Activated B cell treated with CpG ODN at 0.5 μM for 24 hours (primary cell): ENCODE measurements at regions not wholly inside any gene's neighbourhood (a gene's known extent, or its start where the extent isn't known, plus 50 kb on each side); places are given as distances from the start of the nearest gene placed in this dataset.

Experiments used
- ATAC-seq: fragments of 200-7000 bp; cut with Tn5 transposase; one replicate; pipeline ENCODE4 v1.10.0; 2021; ENCODE audit warnings: low read depth, mild to moderate bottlenecking, moderate library complexity
- CTCF ChIA-PET: fragments of 350-600 bp; sonication (Branson Sonifier 250); formaldehyde crosslinking; loops from one replicate; lab custom pipeline; 2021; ENCODE audit warnings: antibody characterized with exemption; lab: Charles Lee
- POLR2A ChIA-PET: fragments of 350-600 bp; sonication (Branson Sonifier 250); formaldehyde crosslinking; loops from one replicate; lab custom pipeline; 2021; ENCODE audit warnings: antibody characterized with exemption; lab: Charles Lee
- DNase-seq: peaks from one replicate; pipeline ENCODE4 v3.0.0; 2022
- H3K27ac Mint-ChIP-seq: one replicate; pipeline ENCODE4 v1.8.0; 2020; ENCODE audit warnings: mixed read lengths
- H3K27me3 Mint-ChIP-seq: one replicate; pipeline ENCODE4 v1.8.0; 2021; ENCODE audit warnings: mixed read lengths
- H3K36me3 Mint-ChIP-seq: one replicate; pipeline ENCODE4 v1.8.0; 2021; ENCODE audit warnings: low read depth, mixed read lengths
- H3K4me1 Mint-ChIP-seq: one replicate; pipeline ENCODE4 v1.8.0; 2021; ENCODE audit warnings: mixed read lengths
- H3K4me3 Mint-ChIP-seq: one replicate; pipeline ENCODE4 v1.8.0; 2020; ENCODE audit warnings: mild to moderate bottlenecking, mixed read lengths
- H3K9me3 Mint-ChIP-seq: one replicate; pipeline ENCODE4 v1.8.0; 2020; ENCODE audit warnings: mixed read lengths
- intact Hi-C: fragments of 100-400 bp; cut with micrococcal nuclease; formaldehyde crosslinking; loops from one replicate; pipeline ENCODE4 v1.15.1; 2024
- TF ChIP-seq, protein P1 (sequence below): fragments of 200-600 bp; IDR thresholded peaks from one replicate; pipeline ENCODE4 v1.8.0; 2022; ENCODE audit warnings: antibody characterized with exemption, mild to moderate bottlenecking

GRCh38 chr11:82458147-82458546, 275.5 kb downstream of the FAM181B start:
- ATAC-seq (no peak), DNase-seq (no peak)
- Mint-ChIP-seq H3K27ac (no peak overlapping the region), H3K27me3 (no peaks in the 10 kb centered on the region), H3K36me3 (no peaks in the 10 kb centered on the region), H3K4me1 (no peaks in the 10 kb centered on the region), H3K4me3 (no peak overlapping the region), H3K9me3 (no peaks in the 10 kb centered on the region)
- CTCF ChIA-PET, result no interaction called here
- POLR2A ChIA-PET, result no interaction called here
- intact Hi-C loops, result no loop called here
- TF ChIP-seq, protein P1, sequence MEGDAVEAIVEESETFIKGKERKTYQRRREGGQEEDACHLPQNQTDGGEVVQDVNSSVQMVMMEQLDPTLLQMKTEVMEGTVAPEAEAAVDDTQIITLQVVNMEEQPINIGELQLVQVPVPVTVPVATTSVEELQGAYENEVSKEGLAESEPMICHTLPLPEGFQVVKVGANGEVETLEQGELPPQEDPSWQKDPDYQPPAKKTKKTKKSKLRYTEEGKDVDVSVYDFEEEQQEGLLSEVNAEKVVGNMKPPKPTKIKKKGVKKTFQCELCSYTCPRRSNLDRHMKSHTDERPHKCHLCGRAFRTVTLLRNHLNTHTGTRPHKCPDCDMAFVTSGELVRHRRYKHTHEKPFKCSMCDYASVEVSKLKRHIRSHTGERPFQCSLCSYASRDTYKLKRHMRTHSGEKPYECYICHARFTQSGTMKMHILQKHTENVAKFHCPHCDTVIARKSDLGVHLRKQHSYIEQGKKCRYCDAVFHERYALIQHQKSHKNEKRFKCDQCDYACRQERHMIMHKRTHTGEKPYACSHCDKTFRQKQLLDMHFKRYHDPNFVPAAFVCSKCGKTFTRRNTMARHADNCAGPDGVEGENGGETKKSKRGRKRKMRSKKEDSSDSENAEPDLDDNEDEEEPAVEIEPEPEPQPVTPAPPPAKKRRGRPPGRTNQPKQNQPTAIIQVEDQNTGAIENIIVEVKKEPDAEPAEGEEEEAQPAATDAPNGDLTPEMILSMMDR, result no peak

DNA sequence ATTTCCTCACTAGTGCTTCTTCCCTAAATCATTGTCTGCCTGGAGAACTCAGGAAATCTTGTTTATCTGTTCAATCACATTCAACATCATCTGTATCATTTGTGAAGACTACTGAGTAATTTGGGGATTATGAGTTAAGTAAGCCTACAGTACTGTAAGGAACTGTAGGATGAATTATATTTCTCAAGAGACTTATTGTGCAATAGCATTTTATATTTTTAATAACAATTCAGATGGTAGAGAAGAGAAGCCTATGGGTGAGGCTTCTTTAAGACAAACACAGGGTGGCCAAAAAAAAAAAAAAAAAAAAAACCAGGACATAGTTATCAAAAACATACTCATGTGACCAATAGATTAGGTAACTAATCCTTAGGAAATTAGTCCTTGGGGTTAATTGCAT, 282.7 kb downstream of the FAM181B start:
- Mint-ChIP-seq H3K27me3 (no peaks in the 10 kb centered on the region), H3K4me1 (no peaks in the 10 kb centered on the region), H3K36me3 (no peaks in the 10 kb centered on the region), H3K9me3 (no peaks in the 10 kb centered on the region), H3K27ac (no peak overlapping the region), H3K4me3 (no peak overlapping the region)
- ChIA-PET POLR2A (no interaction called here), CTCF (no interaction called here)
- ATAC-seq (no peak), DNase-seq (no peak)
- intact Hi-C loops, result no loop called here
- TF ChIP-seq, protein P1, result no peak

GRCh38 chr11:82406611-82407010, 327.1 kb downstream of the FAM181B start:
- H3K27ac Mint-ChIP-seq, result no peak overlapping the region
- H3K36me3 Mint-ChIP-seq, result no peaks in the 10 kb centered on the region
- POLR2A ChIA-PET, result no interaction called here
- CTCF ChIA-PET, result no interaction called here
- H3K9me3 Mint-ChIP-seq, result peaks cover 7% of the 10 kb centered on the region
- ATAC-seq (no peak), DNase-seq (no peak)
- intact Hi-C loops, result no loop called here
- TF ChIP-seq, protein P1, result no peak
- H3K27me3 Mint-ChIP-seq, result no peaks in the 10 kb centered on the region
- H3K4me3 Mint-ChIP-seq, result no peak overlapping the region
- H3K4me1 Mint-ChIP-seq, result no peaks in the 10 kb centered on the region

- H3K27me3 Mint-ChIP-seq, result no peaks in the 10 kb centered on the region
- ATAC-seq (no peak), DNase-seq (no peak)
- TF ChIP-seq, protein P1, result no peak
- no peak overlapping the region for H3K27ac Mint-ChIP-seq
- intact Hi-C loops, result no loop called here
- H3K36me3 Mint-ChIP-seq, result no peaks in the 10 kb centered on the region
- H3K9me3 Mint-ChIP-seq, result no peaks in the 10 kb centered on the region
- H3K4me3 Mint-ChIP-seq, result no peak overlapping the region
- POLR2A ChIA-PET, result no interaction called here
- H3K4me1 Mint-ChIP-seq, result no peaks in the 10 kb centered on the region
- CTCF ChIA-PET, result no interaction called here
Observed at GRCh38 chr11:82405421-82405820, 328.2 kb downstream of the FAM181B start.

DNA sequence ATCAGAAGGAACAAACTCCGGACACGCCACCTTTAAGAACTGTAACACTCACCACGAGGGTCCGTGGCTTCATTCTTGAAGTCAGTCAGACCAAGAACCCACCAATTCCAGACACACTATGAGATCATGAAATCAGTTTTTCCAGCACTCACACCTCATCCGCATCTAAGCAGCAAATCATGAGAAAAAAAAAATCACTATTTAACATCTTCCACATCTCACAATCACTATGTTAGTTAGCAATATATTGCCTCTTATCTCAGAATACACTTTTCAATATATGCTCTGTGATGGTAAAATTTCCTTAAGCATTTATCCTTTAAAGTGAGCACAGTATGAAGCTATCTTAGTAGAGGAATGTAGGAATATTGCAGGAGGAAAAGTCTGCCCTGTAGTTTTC, 328.7 kb downstream of the FAM181B start:
- POLR2A ChIA-PET, result no interaction called here
- ATAC-seq (no peak), DNase-seq (no peak)
- TF ChIP-seq, protein P1, result no peak
- CTCF ChIA-PET, result no interaction called here
- intact Hi-C loops, result no loop called here
- no peaks in the 10 kb centered on the region for H3K4me1 Mint-ChIP-seq
- no peaks in the 10 kb centered on the region for H3K36me3 Mint-ChIP-seq
- no peak overlapping the region for H3K27ac Mint-ChIP-seq
- H3K4me3 Mint-ChIP-seq, result no peak overlapping the region
- no peaks in the 10 kb centered on the region for H3K9me3 Mint-ChIP-seq
- no peaks in the 10 kb centered on the region for H3K27me3 Mint-ChIP-seq
